ENCODE measurements at regions not wholly inside any gene's neighbourhood (a gene's known extent, or its start where the extent isn't known, plus 50 kb on each side); places are given as distances from the start of the nearest gene placed in this dataset.

- DNase-seq, result no peak
- in situ Hi-C loops (cut with MboI; ENCODE audit: low pct_unique_long_range_greater_than_20kb, low sequenced_read_pairs), result no loop called here
Measured at GRCh38 chr9:29637471-29638237, 2064.4 kb upstream of the C9orf72 start.

GRCh38 chr9:29640507-29640906 is 2067.2 kb upstream of the C9orf72 start:
- in situ Hi-C loops (cut with MboI; ENCODE audit: low pct_unique_long_range_greater_than_20kb, low sequenced_read_pairs), result no loop called here

DNA sequence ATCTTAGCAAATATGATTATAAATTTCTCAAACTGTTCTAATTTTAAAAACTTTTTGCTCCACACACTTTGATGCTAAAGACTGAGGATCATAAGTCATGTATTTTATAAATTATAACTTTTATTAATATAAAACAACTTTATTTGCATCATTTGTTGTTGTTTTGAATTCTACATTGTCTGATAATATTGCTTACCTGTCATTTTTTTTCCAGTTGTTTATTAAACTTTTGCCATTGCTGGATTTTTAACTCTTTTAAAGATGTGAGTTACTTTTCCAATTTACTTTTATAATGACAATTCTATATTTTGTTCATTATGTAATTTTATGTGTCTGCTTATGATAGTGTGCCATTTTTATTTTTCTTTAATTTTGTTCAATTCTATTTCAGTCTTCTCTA is 2071.2 kb upstream of the C9orf72 start:
- DNase-seq, result no peak
- in situ Hi-C loops (cut with MboI; ENCODE audit: low pct_unique_long_range_greater_than_20kb, low sequenced_read_pairs), result no loop called here

More at GRCh38 chr9:29640507-29640906, 2067.2 kb upstream of the C9orf72 start:
- no peak for DNase-seq

- no peak for DNase-seq
- in situ Hi-C loops (cut with MboI; ENCODE audit: low pct_unique_long_range_greater_than_20kb, low sequenced_read_pairs), result no loop called here
Measured at GRCh38 chr9:29647451-29647850, 2074.2 kb upstream of the C9orf72 start.

DNA sequence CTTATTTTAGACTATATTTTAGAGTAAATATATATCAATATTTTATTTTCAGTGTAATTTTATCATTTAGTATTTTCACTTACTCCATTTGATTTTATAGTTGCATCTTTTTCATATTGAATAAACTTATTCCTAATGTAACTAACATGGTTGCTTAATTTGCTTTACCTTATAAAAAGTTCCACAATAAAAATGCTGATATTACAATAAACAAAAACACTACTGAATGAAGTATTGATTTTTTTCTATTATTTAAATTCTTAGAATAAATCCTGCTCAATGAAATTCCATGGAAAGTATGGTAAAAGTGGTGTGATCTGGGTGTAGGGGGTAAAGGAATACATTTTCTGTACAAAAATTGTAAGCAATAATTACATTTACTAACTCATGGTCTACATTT is 2074.9 kb upstream of the C9orf72 start:
- in situ Hi-C loops (cut with MboI; ENCODE audit: low pct_unique_long_range_greater_than_20kb, low sequenced_read_pairs), result no loop called here
- DNase-seq, result no peak

GRCh38 chr9:29648601-29649000 is 2075.3 kb upstream of the C9orf72 start:
- in situ Hi-C loops (cut with MboI; ENCODE audit: low pct_unique_long_range_greater_than_20kb, low sequenced_read_pairs), result no loop called here

GRCh38 chr9:29656641-29657406 is 2083.5 kb upstream of the C9orf72 start:
- DNase-seq, result no peak
- in situ Hi-C loops (cut with MboI; ENCODE audit: low pct_unique_long_range_greater_than_20kb, low sequenced_read_pairs), result no loop called here

More at GRCh38 chr9:29648601-29649000, 2075.3 kb upstream of the C9orf72 start:
- no peak for DNase-seq

- no peak for DNase-seq
- in situ Hi-C loops (cut with MboI; ENCODE audit: low pct_unique_long_range_greater_than_20kb, low sequenced_read_pairs), result no loop called here
Measured at GRCh38 chr9:29657821-29658220, 2084.5 kb upstream of the C9orf72 start.

- DNase-seq, result no peak
- in situ Hi-C loops (cut with MboI; ENCODE audit: low pct_unique_long_range_greater_than_20kb, low sequenced_read_pairs), result no loop called here
Measured at GRCh38 chr9:29659014-29659413, 2085.7 kb upstream of the C9orf72 start.

- DNase-seq, result no peak
- in situ Hi-C loops (cut with MboI; ENCODE audit: low pct_unique_long_range_greater_than_20kb, low sequenced_read_pairs), result no loop called here
Measured at GRCh38 chr9:29659736-29660135, 2086.5 kb upstream of the C9orf72 start.

- in situ Hi-C loops (cut with MboI; ENCODE audit: low pct_unique_long_range_greater_than_20kb, low sequenced_read_pairs), result no loop called here
- DNase-seq, result no peak
Measured at GRCh38 chr9:29668732-29669131, 2095.5 kb upstream of the C9orf72 start.

GRCh38 chr9:29669613-29670012 is 2096.3 kb upstream of the C9orf72 start:
- in situ Hi-C loops (cut with MboI; ENCODE audit: low pct_unique_long_range_greater_than_20kb, low sequenced_read_pairs), result no loop called here
- no peak for DNase-seq

- in situ Hi-C loops (cut with MboI; ENCODE audit: low pct_unique_long_range_greater_than_20kb, low sequenced_read_pairs), result no loop called here
- no peak for DNase-seq
Measured at GRCh38 chr9:29685531-29685930, 2112.2 kb upstream of the C9orf72 start.

GRCh38 chr9:29691145-29691544 is 2117.9 kb upstream of the C9orf72 start:
- in situ Hi-C loops (cut with MboI; ENCODE audit: low pct_unique_long_range_greater_than_20kb, low sequenced_read_pairs), result no loop called here
- no peak for DNase-seq

DNA sequence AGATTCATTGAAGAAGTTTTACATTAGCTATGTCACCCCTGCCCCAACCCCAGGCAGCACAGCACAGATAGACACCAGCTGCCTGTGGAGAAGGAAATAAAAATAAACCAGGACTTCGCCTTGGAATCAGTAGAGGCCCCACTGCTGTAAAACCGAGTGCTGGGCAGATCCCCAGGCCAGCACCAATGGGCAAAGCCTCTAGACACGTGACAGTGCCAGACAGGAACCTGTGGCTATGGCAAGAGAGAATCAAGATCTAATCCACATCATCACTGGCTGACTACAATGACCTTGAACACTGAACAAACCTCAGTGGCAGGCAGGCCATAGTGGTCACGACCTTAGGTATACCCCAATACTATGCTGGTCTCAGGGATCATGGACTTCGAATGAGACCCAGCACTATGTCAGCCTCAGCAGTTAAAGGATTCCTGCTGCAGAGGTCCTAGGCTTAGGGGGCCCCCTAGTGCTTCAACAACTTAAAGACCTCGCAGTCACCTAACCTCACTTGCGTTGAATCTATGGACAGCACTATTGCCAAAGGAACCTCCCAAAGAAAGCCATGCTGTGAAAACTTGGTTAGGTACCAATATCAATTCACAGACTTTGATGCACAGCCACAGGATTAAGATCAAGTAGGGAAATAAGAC is 2118.6 kb upstream of the C9orf72 start:
- DNase-seq, result peak; percentile 84
- in situ Hi-C loops (cut with MboI; ENCODE audit: low pct_unique_long_range_greater_than_20kb, low sequenced_read_pairs), result no loop called here

DNA sequence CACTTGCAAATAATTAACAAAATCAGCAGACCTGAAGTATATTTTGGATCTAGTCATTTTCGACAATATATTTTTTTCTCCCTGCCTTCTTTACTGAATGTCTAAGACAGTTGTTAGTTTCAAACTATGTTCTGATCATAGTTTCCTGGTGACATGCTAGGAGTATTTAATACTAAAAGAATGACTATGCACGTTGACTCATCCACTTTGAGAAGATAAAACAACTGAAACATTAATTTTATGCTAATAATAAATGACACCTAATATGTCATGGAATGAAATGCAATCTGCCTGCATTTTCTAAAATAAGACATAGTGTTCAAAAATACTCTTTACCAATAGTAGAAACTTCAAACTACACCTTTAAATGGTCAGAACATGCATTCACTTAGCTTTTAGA is 2123.7 kb upstream of the C9orf72 start:
- DNase-seq, result no peak
- in situ Hi-C loops (cut with MboI; ENCODE audit: low pct_unique_long_range_greater_than_20kb, low sequenced_read_pairs), result no loop called here

GRCh38 chr9:29701559-29701958 is 2128.3 kb upstream of the C9orf72 start:
- no peak for DNase-seq
- in situ Hi-C loops (cut with MboI; ENCODE audit: low pct_unique_long_range_greater_than_20kb, low sequenced_read_pairs), result no loop called here

- in situ Hi-C loops (cut with MboI; ENCODE audit: low pct_unique_long_range_greater_than_20kb, low sequenced_read_pairs), result no loop called here
- no peak for DNase-seq
Measured at GRCh38 chr9:29701971-29702370, 2128.7 kb upstream of the C9orf72 start.

- in situ Hi-C loops (cut with MboI; ENCODE audit: low pct_unique_long_range_greater_than_20kb, low sequenced_read_pairs), result no loop called here
- DNase-seq, result no peak
Measured at GRCh38 chr9:29714860-29715259, 2141.6 kb upstream of the C9orf72 start.

- in situ Hi-C loops (cut with MboI; ENCODE audit: low pct_unique_long_range_greater_than_20kb, low sequenced_read_pairs), result no loop called here
- no peak for DNase-seq
Measured at GRCh38 chr9:29717631-29718030, 2144.3 kb upstream of the C9orf72 start.
